ENCODE measurements at regions not wholly inside any gene's neighbourhood (a gene's known extent, or its start where the extent isn't known, plus 50 kb on each side); places are given as distances from the start of the nearest gene placed in this dataset.

- Histone ChIP-seq H3K27ac (no peak overlapping the region), H3K4me3 (no peak overlapping the region), H3K4me1 (no peaks in the 10 kb centered on the region), H3K9me3 (no peaks in the 10 kb centered on the region), H3K36me3 (no peaks in the 10 kb centered on the region), H3K27me3 (peaks cover 3% of the 10 kb centered on the region)
- TF ChIP-seq POLR2AphosphoS5 (IDR thresholded peaks at IDR 0.05) (no peak), POLR2A (IDR thresholded peaks at IDR 0.05) (no peak), CTCF (IDR thresholded peaks at IDR 0.05) (no peak), EP300 (IDR thresholded peaks at IDR 0.05) (no peak)
- ATAC-seq, result no peak
- WGBS, 2 donors (ENCODE audit: low coverage in 1 of 2), result 56 to 91% methylated on average over 1 to 2 of the region's 2 CpGs
Observed at GRCh38 chr15:87727073-87727472, 529.5 kb downstream of the NTRK3 start.

GRCh38 chr15:87724330-87724729 is 532.2 kb downstream of the NTRK3 start:
- H3K36me3 ChIP-seq, result no peaks in the 10 kb centered on the region
- H3K27ac ChIP-seq, result no peak overlapping the region
- no peaks in the 10 kb centered on the region for H3K4me1 ChIP-seq
- TF ChIP-seq POLR2A (IDR thresholded peaks at IDR 0.05) (no peak), CTCF (IDR thresholded peaks at IDR 0.05) (no peak), POLR2AphosphoS5 (IDR thresholded peaks at IDR 0.05) (no peak), EP300 (IDR thresholded peaks at IDR 0.05) (no peak)
- H3K9me3 ChIP-seq, result no peaks in the 10 kb centered on the region
- peaks cover 3% of the 10 kb centered on the region for H3K27me3 ChIP-seq
- 64 to 80% methylated on average over 4 to 5 of the region's 7 CpGs for WGBS, 2 donors (ENCODE audit: low coverage in 1 of 2)
- ATAC-seq, result peak; percentile 51
- no peak overlapping the region for H3K4me3 ChIP-seq

- no peak for ATAC-seq
- Histone ChIP-seq H3K4me1 (no peaks in the 10 kb centered on the region), H3K27me3 (peaks cover 3% of the 10 kb centered on the region), H3K9me3 (no peaks in the 10 kb centered on the region), H3K27ac (no peak overlapping the region), H3K36me3 (no peaks in the 10 kb centered on the region), H3K4me3 (no peak overlapping the region)
- 43% methylated on average over 1 of the region's 1 CpG; no CpG with 5 or more reads in 1 of the 2 donors for WGBS, 2 donors (ENCODE audit: low coverage in 1 of 2)
- TF ChIP-seq POLR2A (IDR thresholded peaks at IDR 0.05) (no peak), EP300 (IDR thresholded peaks at IDR 0.05) (no peak), POLR2AphosphoS5 (IDR thresholded peaks at IDR 0.05) (no peak), CTCF (IDR thresholded peaks at IDR 0.05) (no peak)
Observed at GRCh38 chr15:87722941-87723691, 533.4 kb downstream of the NTRK3 start.

- Histone ChIP-seq H3K9me3 (no peaks in the 10 kb centered on the region), H3K27ac (no peak overlapping the region), H3K4me3 (no peak overlapping the region), H3K36me3 (no peaks in the 10 kb centered on the region), H3K27me3 (peaks cover under 1% of the 10 kb centered on the region), H3K4me1 (no peaks in the 10 kb centered on the region)
- WGBS, 2 donors (ENCODE audit: low coverage in 1 of 2), result 55 to 80% methylated on average over 3 of the region's 3 CpGs
- no peak for ATAC-seq
- TF ChIP-seq CTCF (IDR thresholded peaks at IDR 0.05), result no peak
- TF ChIP-seq EP300 (IDR thresholded peaks at IDR 0.05), result no peak
- no peak for TF ChIP-seq POLR2A (IDR thresholded peaks at IDR 0.05)
- TF ChIP-seq POLR2AphosphoS5 (IDR thresholded peaks at IDR 0.05), result no peak
Observed at GRCh38 chr15:87720235-87720634, 536.3 kb downstream of the NTRK3 start.

GRCh38 chr15:87716422-87716821 is 540.1 kb downstream of the NTRK3 start:
- no peaks in the 10 kb centered on the region for H3K27me3 ChIP-seq
- TF ChIP-seq CTCF (IDR thresholded peaks at IDR 0.05) (no peak), EP300 (IDR thresholded peaks at IDR 0.05) (no peak), POLR2A (IDR thresholded peaks at IDR 0.05) (no peak), POLR2AphosphoS5 (IDR thresholded peaks at IDR 0.05) (no peak)
- 17 to 60% methylated on average over 2 to 3 of the region's 3 CpGs for WGBS, 2 donors (ENCODE audit: low coverage in 1 of 2)
- H3K36me3 ChIP-seq, result no peaks in the 10 kb centered on the region
- ATAC-seq, result no peak
- H3K9me3 ChIP-seq, result no peaks in the 10 kb centered on the region
- H3K4me1 ChIP-seq, result no peaks in the 10 kb centered on the region
- H3K27ac ChIP-seq, result no peak overlapping the region
- H3K4me3 ChIP-seq, result no peak overlapping the region
